VCaP (cell line): ENCODE measurements at regions not wholly inside any gene's neighbourhood (a gene's known extent, or its start where the extent isn't known, plus 50 kb on each side); places are given as distances from the start of the nearest gene placed in this dataset.

ENCODE experiments used
- H3K27ac ChIP-seq: fragments of 450-650 bp; 2 replicates; pipeline ENCODE4 v1.5.1; 2017
- TF ChIP-seq, protein P1 (sequence below): fragments of 450-650 bp; conservative IDR thresholded peaks from 2 replicates; pipeline ENCODE4 v1.5.1; 2017; ENCODE audit warnings: mild to moderate bottlenecking, moderate library complexity

DNA sequence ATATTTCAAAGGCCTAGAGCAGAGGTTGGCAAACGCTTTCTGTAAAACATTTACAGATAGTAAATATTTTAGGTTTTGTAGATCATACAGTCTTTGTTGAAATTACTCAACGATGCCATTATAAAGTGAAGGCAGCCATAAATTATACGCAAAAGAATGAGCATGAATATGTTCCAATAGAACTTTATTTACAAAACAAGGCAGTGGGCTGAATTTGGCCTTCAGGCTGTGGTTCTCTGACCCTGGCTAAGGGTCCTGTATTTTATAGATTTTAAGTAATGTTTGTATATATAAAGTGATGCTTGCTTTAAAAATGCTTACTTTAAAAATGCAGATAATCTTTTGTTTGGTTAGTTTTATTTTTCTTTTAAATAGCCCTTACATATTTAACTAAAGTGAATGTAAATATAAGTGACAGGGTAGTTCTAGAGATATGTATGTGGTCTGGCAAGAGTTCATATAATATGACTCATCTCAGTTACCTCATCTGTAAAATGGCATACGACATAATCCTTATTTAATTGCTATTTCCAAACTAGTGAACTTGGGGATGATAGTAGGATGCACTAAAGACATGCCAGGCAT is 51.7 kb upstream of the ATP5MC3 start:
- TF ChIP-seq, protein P1, sequence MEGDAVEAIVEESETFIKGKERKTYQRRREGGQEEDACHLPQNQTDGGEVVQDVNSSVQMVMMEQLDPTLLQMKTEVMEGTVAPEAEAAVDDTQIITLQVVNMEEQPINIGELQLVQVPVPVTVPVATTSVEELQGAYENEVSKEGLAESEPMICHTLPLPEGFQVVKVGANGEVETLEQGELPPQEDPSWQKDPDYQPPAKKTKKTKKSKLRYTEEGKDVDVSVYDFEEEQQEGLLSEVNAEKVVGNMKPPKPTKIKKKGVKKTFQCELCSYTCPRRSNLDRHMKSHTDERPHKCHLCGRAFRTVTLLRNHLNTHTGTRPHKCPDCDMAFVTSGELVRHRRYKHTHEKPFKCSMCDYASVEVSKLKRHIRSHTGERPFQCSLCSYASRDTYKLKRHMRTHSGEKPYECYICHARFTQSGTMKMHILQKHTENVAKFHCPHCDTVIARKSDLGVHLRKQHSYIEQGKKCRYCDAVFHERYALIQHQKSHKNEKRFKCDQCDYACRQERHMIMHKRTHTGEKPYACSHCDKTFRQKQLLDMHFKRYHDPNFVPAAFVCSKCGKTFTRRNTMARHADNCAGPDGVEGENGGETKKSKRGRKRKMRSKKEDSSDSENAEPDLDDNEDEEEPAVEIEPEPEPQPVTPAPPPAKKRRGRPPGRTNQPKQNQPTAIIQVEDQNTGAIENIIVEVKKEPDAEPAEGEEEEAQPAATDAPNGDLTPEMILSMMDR = no peak
- peak overlapping the region; percentile 84 for H3K27ac ChIP-seq
